ENCODE measurements at regions not wholly inside any gene's neighbourhood (a gene's known extent, or its start where the extent isn't known, plus 50 kb on each side); places are given as distances from the start of the nearest gene placed in this dataset.

DNA sequence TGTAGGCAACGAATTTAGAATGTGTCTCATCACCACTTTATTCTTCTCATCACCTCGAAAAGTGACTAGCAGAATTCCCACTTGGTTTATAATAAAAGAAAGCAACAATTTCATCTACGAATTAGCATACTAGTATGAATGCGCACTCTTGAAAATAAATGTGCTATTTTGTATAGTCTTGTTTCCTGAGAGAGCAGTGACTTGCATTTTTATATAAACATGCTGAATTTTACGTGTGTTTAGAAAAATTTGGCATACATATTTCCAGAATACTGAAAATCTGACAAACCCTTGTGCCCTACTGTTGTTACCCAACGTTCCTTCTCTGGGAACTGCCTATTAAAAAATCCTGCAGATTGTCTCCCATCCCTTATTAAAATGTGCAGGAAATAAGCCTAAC lies 786.8 kb downstream of the TSN start:
- TF ChIP-seq, protein P1, sequence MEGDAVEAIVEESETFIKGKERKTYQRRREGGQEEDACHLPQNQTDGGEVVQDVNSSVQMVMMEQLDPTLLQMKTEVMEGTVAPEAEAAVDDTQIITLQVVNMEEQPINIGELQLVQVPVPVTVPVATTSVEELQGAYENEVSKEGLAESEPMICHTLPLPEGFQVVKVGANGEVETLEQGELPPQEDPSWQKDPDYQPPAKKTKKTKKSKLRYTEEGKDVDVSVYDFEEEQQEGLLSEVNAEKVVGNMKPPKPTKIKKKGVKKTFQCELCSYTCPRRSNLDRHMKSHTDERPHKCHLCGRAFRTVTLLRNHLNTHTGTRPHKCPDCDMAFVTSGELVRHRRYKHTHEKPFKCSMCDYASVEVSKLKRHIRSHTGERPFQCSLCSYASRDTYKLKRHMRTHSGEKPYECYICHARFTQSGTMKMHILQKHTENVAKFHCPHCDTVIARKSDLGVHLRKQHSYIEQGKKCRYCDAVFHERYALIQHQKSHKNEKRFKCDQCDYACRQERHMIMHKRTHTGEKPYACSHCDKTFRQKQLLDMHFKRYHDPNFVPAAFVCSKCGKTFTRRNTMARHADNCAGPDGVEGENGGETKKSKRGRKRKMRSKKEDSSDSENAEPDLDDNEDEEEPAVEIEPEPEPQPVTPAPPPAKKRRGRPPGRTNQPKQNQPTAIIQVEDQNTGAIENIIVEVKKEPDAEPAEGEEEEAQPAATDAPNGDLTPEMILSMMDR (IDR thresholded peaks at IDR 0.05): no peak
- no peak for TF ChIP-seq POLR2A (IDR thresholded peaks at IDR 0.05)

All from esophagus squamous epithelium (tissue), 4 donors.